Activated T-cell treated with anti-CD3 and anti-CD28 coated beads for 4 hours (primary cell): ENCODE measurements at regions not wholly inside any gene's neighbourhood (a gene's known extent, or its start where the extent isn't known, plus 50 kb on each side); places are given as distances from the start of the nearest gene placed in this dataset.
"Not testable (repeated sequence)": the region's sequence is repeated elsewhere in the genome, so short reads cannot be mapped to it uniquely, and the experiment has no call there.

Source experiments
- DNase-seq: peaks from one replicate; pipeline ENCODE4 v3.0.0-alpha.2; 2020

DNA sequence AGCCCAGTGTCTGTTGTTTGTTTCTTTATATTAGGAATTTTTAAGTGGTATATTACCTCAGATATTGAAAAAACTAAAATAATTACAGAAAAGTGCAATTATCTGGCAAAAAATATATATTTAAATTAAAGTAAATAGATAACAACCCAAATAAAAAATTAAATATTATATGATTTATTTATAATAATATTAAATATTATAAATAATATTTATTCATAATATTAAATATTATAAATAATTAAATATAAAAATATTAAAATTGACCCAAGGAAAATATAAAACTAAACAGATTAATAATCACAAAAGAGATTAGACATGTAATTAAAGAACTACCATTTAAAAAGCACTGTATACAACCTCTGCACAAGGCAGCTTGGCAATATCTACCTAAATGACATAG is 331.9 kb upstream of the POGK start:
- DNase-seq: no peak

DNA sequence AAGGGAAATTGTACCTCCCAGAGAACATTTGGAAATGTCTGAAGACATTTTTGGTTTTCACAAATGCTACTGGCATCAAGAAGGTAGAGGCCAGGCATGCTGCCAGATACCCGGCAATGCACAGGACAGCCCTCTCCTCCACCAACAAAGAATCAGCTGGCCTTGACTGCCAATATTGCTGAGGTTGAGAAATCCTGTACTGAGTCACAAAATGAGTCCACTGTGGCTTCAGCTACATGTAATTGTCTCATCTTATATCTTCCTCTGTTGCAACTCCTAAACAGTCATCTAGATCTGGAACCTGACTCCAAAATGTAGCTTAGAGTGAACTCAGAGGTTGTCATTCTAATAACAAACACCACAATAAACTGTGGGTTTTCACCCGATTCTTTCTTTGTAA is 327.5 kb upstream of the POGK start:
- no peak for DNase-seq

DNA sequence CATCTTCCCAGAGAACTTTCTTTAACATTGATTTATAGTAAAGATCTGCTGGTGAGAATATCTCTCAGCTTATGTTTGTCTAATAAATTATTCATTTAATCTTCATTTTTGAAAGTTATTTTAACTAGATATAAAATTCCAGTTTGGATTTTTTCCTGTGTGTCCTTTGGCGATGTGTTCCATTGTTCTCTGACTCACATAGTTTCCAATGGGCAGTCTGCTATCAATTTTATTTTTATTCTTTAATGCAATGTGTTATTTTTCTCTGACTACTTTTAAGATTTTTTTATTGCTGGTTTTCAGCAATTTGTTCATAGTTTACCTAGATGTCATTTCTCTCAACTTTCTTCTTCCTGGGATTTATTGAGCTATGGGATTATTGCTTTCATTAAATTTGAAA is 325.2 kb upstream of the POGK start:
- no peak for DNase-seq

DNA sequence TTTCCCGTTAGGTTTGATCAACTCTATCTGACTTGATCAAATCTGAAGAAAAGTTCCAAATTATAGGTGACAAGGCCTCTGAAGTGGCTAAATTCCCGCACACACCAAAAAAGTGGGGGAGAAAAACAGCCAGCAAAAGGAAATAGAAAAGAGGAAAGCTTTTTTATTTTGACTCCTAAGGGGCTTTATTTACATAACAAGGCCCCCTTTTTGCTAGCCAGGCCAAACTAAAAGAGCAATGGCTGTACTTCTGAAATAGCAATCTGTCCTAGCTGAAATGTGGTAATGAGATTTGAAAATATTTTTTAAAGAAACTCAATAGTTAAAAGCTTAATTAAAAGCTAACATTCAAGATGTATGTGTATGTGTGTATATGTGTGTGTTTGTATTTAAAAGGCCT is 311.5 kb upstream of the POGK start:
- no peak for DNase-seq

DNA sequence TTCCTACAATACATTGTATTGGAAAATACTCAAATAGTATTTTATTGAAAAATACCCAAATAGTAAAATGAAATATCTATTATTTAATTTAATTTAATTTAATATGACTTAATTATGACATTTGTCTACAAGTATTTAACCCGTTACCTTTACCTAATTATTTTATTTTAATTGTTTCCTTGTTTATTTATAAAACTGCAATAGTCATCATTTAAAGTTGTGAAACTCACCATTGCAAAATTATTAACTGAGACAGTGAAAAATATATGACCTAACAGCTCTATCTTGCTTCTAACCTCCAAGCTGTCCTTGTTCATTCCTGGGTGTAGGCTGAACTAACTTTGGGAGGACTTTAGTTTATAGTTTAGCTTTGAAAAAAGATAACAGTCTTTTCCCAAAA is 300.6 kb upstream of the POGK start:
- no peak for DNase-seq

DNA sequence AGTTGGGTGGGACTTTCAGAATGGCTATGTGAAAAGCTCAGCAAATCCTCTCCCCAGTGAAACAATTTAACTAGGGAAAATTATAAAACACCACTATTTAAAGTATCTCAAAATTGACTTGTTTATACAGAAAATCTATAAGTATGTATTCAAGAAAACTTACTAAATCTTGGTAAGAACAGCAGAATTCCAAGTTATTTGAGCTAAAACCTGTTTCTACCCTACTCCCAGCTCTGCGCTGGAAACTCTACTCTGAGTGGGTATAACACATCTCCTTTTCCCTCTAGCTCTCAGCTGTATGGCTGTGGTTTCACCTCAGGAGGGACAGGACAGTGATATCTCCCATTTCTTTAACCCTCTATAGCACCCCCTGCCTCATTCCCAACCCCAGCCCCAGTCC is 295.2 kb upstream of the POGK start:
- DNase-seq: no peak

DNA sequence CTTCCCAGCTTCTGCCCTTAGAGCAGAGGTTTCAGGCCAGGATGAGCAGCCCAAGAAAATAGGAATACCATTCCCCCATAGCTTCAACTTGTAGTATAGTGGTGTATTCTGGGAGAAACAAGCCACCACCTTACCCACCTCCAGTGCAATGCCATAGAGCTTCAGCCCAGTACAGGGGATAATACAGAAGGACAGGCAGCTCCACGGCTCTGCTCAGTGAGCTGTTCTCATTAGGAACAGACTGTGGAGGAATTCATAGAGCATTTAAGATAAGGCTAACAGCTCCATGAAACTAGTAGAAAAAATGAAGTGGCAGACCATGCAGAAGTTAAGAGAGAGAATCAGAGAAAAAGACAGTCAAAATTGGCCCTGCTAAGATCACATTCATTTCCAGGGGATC is 294.7 kb upstream of the POGK start:
- no peak for DNase-seq

DNA sequence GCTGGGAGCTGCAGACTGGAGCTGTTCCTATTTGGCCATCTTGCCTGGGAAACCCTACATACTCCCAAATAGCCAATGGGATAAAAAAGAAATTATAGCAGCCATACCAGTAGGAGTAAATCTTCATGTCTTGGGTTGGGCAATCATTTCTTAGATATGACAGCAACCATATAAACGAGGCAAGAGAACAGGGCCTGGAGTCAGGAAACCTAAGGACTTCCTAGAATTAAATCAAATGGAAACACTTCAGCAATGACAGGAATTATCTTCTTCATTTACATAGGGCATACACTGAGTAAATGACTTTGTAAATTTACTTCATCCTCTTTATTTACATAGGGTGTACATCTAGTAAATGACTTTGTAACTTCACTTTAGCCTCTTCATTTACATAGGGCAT is 286.6 kb upstream of the POGK start:
- no peak for DNase-seq

DNA sequence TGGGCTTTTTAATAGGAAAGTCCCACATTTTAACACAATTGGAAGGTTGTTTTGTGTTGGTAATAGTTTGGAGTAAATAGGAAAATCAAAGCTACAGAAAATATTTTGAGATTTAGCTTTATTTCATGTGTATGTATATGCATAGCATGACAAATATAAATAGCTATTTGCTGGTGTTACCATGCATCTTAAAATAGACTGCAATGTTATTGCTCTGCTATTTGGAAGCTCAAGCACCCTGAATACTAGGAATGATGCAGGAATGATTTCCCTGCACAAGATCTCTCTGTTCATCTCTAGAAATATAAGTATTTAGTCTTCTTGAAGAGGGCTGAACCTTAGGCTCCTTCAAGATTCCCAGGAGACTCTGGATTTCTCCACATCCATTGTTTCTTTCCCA is 268.3 kb upstream of the POGK start:
- no peak for DNase-seq

DNA sequence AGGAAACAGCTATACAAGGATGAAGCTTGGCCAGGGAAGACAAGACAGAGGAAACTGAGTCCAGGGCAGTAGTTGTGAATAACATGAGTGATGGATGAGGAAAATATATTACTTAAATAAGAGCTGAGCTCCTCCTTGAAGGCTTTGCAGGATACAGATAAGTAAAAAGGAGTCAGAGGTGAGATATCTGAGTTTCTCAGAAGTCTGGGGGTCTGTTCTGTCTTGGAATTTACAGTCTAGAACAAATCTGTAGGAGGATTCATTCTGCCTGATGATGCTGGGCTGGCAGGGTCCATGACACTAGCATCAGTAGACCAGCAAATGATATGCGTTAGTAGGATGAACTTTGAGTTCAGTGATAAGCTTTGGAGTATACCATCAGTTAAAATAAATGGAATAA is 266.1 kb upstream of the POGK start:
- DNase-seq: no peak

DNA sequence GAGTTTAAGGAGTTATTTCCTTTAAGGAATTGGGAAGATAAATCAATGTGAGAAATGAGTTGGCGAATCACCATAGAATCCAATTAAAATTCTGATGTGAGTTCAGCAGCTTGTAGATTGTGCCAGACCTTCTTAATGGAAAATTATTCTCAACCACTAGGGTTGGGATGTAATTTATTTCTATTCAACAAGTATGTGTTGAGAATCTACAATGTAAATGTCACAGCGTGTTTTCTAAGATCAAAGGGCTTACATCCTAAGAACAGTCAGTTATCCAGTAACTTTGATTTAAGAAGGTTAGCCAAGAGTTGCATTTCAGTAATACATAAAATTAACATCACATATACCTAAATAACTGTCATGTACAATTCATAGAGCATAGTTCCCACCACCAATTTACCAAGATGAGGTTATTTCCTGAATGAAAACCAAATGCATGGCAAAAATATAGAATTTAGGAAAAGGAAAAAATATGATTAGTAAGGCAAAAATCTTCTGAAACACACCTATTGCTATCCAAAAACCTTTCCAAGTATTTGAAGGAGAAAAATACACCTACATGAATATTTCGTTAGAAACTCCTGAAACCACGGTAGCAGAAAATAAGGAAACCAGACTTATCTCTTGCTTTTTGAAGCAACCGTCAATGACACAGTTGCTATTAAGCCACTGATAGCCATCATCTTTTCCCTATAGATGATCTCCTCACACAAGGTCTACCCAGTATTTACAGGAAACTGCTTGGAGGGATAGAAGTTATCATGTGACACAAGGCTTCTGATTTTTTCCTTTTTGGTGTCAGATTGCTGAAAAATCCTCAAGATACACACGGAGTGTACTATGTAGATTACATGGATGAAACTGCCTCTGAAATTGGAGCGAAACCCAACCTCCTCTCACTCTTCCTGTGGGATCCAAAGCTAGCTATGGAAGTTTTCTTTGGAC is 259.4 kb upstream of the POGK start:
- DNase-seq: no peak

DNA sequence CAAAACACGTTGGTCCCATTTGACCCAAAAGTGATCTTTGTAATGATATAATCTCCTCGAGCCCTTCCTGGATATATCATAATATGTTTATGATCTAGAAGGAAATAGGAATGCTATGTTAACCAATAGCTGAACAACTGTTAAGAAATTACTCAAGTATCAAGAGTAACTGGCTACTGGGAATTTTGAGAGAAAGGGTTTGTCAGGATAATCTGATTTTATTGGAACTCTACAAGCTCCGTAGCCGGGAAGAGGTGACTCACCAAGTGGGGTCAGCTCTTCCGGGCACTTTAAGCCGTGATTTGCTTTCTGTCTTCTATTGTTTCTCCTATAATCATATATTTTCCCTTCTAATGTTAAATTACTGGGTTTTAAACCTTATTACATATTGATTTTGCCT is 250.5 kb upstream of the POGK start:
- no peak for DNase-seq

DNA sequence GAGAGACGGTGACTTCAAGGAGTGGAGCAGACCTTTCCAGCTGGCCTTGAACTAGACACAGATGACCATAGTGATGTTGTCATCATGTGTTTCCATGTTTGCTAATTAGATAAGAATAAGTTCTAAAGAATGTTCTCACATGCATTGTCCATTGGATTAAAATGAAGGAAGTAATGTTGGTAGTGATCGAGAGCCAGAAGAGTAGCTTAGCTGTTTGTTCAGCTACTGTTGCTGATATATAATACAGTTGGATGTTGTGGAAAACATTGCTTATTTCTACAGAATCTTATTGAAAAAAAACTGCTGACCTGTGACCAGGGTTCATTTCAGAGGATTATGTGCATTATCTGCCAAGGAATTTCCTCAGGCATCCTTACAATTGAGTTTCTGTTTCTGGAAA is 249.1 kb upstream of the POGK start:
- no peak for DNase-seq

DNA sequence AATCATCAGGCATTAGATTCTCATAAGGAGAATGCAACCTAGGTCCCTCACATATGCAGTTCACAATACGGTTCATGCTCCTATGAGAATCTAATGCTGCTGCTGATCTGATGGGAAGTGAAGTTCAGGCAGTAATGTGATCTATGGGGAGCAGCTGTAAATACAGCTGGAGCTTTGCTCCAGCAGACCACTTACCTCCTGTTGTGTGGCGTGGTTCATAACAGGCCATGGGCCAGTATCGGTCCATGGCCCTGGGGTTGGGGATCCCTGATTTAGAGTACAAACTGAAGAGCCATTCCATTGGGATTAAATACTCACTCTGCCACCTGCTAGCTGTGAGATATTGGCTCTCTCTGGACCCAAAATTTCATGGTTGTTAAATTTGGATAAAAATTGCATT is 244.6 kb upstream of the POGK start:
- DNase-seq: no peak

DNA sequence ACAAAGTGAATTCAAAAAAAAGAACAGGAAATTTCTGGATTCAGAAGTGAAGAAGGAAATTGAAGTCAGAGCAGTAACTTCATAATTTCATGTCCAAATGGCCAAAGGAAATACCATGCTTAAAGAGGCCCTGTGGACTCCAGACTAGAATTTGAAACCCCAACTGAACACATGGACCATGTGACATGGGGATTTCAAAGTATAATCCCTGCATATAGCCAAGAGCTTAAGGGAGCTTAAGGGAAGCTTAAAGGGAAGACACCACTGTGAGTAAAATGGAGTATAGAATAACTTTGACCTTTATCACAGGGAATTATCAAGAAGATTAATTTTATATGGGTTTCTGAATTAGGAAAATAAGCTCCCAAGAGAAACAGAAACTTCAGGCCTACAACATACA is 241.8 kb upstream of the POGK start:
- DNase-seq: no peak

DNA sequence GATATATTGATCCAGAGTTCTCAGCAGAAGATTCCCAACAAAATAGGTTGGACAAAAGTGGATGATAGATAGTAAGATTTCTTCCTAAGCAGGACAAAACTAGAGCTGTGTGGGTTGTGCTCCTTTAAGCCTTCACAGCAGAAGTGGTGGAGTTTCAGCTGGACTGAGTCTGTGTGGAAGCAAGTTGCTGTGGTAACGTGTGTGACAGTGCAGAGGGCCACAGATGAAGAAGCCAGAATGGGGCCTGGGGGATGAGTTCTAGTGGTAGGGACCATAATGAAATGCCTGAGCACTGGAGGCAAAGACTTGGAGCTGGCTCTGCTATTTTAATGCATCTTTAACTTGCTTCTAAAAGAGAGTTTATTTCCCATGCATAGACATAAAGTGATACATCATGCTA is 238.7 kb upstream of the POGK start:
- DNase-seq: no peak

DNA sequence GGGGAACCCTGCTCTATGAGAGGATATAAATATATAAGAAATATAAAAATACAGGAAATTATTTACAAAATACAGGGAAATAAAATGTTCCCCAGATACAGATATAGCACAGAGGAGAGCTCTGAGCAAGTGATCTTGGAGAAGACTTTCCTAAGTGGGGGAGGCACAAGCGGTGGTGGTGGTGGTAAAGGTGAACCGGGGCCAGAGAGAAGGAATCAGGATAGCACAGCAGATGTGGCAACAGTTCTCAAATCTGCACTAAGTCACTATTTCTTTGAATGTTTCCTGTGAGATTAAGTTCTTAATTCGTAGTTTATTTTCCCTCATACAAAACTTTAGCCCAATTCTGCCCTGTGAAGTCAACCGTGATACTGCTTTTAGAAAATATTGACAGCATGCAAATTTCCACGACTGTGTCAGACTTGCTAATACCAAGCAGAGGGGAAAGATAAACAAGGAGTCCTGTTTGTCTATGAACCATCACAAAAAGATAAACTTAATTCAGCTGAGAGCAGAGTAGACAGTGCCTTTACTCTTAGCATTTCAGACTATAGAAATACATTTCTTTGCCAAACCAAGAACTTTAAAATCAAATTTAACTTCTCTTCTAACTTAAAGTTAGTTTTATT is 237.5 kb upstream of the POGK start:
- DNase-seq: no peak

DNA sequence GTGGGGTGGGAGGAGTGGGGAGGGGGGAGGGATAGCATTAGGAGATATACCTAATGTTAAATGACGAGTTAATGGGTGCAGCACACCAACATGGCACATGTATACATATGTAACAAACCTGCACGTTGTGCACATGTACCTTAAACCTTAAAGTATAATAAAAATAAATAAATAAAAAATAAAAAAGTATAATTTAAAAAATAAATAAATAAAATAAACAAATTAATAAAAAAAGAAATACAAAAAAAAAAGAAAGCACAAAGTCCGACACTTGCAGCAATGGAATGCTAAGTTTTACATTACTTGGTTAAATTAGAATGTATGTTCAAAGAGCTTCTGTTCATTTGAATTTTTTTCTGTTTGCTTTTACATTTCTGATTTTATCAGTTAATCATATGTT is 236.5 kb upstream of the POGK start:
- not testable (repeated sequence) for DNase-seq

DNA sequence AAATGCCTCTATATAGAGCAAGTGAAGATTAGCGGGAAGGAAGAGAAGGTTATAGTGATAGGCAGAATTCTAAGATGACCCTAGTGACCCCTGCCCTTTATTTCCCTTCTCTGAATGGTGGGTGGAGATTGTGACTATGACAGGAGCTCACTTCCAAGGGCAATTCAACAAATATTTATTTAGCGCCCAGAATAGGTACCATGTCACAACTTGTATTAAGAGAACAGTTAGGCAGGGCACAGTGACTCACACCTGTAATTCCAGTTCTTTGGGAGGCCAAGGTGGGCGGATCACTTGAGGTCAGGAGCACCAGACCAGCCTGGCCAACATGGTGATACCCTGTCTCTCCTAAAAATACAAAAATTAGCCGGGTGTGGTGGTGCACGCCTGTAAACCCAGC is 236.0 kb upstream of the POGK start:
- DNase-seq: no peak

DNA sequence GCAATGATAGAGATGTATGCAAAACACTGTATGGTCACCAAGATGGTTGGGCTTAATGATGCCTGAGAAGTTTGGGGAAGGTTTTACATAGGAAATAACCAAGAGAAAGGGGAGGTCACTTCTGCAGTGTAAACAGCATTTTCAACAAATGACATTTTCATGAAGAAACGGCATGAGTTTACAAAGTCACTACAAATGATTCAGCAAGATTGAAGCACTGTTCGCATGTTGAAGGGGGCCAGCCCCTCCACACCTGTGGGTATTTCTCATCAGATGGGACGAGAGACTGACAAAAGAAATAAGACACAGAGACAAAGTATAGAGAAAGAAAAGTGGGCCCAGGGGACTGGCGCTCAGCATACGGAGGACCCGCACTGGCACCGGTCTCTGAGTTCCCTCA is 234.1 kb upstream of the POGK start:
- no peak for DNase-seq

DNA sequence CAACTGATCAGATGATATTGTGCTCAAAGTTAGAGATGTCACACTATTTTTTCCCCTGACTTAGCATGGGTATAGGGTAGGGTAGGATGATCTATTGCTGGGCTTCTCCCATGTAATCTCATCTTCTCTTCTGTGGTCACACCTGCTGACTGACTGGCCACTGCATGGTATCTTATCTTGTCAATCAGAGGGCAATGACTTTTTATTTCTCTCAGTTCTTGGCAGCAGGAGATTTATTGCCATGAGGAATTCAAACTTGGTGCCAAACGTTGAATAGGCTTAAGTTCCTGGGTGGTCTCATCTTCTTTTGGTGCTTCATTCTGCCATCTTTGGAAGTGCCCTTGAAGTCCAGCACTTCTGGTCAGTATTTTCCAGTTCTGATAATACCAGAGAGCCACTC is 226.4 kb upstream of the POGK start:
- DNase-seq: no peak

DNA sequence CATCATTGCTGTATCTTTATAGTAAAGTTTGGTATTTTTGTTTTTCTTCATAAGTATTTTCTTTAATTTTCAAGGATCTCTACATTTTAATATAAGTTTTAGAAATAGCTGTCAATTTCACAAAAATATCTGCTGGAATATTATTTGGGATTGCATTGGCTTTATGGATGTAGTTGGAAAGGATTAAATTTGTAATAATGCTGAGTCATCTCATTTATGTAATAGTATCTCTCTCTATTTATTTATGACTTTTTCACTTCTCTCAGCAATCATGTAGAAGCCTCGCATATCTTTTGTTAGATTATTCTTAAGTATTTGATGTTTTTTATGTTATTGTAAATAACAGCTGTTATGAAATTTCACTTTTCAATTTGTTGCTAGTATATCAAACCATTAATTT is 223.1 kb upstream of the POGK start:
- DNase-seq: no peak

DNA sequence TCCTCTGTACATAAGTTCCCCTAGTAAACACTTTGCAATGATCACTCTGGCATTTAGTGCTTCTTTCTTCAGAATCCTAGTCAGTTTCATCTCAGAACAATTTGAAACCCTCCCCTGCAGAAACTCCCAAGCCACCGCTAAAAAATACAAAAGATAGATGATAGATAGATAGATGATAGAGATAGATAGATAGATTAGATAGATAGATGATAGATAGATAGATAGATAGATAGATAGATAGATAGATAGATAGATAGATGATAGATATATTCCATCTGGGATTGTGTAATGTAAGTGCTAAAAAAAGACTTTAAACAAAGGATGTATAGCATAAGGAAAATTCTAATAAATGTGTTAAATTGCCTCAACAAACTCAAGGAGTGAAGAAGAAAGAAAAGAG is 212.6 kb upstream of the POGK start:
- no peak for DNase-seq

DNA sequence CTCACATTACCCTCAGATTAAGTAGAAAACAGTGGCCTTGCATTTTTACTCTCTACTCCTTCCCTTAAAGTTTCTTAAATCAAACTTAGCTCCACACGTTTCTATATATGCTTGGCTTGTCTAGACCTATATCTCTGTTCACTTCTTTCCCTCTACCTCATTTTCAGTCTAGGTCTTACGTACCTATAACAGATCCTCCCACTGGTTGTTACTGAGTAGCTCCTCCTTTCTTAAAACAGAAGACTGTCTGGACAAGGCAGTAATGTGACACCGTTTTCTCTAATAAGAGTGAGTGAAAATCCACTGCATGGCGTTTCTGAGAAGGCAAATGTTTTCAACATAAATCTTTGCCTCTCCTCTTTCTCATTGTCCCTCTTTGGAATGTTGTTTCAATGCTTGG is 211.7 kb upstream of the POGK start:
- DNase-seq: no peak

DNA sequence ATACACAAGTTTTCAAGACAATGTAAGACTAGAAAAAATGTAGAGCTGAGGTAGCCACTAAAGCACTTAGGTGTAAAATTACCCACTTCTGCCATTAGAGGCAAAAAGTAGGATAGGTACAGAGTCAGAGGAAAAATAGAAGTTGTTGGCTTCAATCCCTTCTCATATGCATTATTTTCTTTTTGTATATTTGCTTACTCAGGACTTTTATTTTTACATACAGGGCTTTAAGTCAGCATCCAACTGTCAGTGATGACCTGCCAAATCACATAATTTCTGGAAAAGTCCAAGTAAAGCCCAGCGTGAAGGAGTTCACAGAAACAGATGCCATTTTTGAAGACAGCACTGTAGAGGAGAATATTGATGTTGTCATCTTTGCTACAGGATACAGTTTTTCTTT is 211.0 kb upstream of the POGK start:
- DNase-seq: no peak
